Brain microvascular endothelial cell (primary cell): ENCODE measurements at regions not wholly inside any gene's neighbourhood (a gene's known extent, or its start where the extent isn't known, plus 50 kb on each side); places are given as distances from the start of the nearest gene placed in this dataset.

ENCODE experiments used
- DNase-seq: peaks from one replicate; pipeline ENCODE4 v3.0.0-alpha.2; 2020
- H3K27ac ChIP-seq: fragments of 250-450 bp; sonication (Bioruptor Pico); 2 replicates; pipeline ENCODE4 v1.5.1; 2020; ENCODE audit warnings: mild to moderate bottlenecking, moderate library complexity
- H3K27me3 ChIP-seq: fragments of 250-450 bp; sonication (Bioruptor Pico); replicated peaks from 2 replicates; pipeline ENCODE4 v1.5.1; 2020; ENCODE audit warnings: mild to moderate bottlenecking
- H3K36me3 ChIP-seq: fragments of 250-450 bp; sonication (Bioruptor Pico); replicated peaks from 2 replicates; pipeline ENCODE4 v1.5.1; 2020; ENCODE audit warnings: mild to moderate bottlenecking
- H3K4me3 ChIP-seq: 2 replicates; pipeline ENCODE4 v1.5.1; 2011; ENCODE audit warnings: low read depth, mild to moderate bottlenecking, control low read depth, low read length, moderate library complexity
- in situ Hi-C: cut with HindIII; loops from 2 replicates; pipeline ENCODE4 v1.10.0; 2017; ENCODE audit warnings: low sequenced_read_pairs, low pct_ligation_motif_present
- TF ChIP-seq, protein P1 (sequence below): IDR thresholded peaks from 2 replicates; pipeline ENCODE4 v1.5.1; 2011; ENCODE audit warnings: low read depth, mild to moderate bottlenecking, moderate library complexity, low read length, control low read depth, inconsistent platforms; ENCODE audit errors: missing control alignments

DNA sequence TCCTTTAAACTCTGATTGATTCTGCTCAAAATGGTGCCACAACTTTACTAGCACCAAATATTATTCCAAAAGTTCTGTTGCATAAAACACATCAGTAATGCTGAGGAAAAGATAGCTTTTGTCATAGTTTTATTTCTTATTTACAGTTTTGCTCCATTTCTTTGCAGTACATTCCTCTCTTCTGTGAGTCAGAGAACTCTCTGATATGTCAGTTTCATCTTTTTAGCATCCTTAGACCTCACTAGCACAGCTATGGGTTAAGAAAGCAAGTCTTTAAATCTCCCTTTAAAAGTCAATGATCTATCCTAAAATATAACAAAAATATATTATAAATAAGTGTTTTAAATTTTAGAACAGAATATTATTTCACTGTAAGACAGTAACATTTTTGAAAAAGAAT lies 356.6 kb upstream of the SNX7 start:
- H3K27me3 ChIP-seq, result no peaks in the 10 kb centered on the region
- no peaks in the 10 kb centered on the region for H3K36me3 ChIP-seq
- in situ Hi-C loops, result no loop called here
- no peak overlapping the region for H3K4me3 ChIP-seq
- no peak for DNase-seq
- no peak overlapping the region for H3K27ac ChIP-seq
- TF ChIP-seq, protein P1, sequence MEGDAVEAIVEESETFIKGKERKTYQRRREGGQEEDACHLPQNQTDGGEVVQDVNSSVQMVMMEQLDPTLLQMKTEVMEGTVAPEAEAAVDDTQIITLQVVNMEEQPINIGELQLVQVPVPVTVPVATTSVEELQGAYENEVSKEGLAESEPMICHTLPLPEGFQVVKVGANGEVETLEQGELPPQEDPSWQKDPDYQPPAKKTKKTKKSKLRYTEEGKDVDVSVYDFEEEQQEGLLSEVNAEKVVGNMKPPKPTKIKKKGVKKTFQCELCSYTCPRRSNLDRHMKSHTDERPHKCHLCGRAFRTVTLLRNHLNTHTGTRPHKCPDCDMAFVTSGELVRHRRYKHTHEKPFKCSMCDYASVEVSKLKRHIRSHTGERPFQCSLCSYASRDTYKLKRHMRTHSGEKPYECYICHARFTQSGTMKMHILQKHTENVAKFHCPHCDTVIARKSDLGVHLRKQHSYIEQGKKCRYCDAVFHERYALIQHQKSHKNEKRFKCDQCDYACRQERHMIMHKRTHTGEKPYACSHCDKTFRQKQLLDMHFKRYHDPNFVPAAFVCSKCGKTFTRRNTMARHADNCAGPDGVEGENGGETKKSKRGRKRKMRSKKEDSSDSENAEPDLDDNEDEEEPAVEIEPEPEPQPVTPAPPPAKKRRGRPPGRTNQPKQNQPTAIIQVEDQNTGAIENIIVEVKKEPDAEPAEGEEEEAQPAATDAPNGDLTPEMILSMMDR, result no peak

DNA sequence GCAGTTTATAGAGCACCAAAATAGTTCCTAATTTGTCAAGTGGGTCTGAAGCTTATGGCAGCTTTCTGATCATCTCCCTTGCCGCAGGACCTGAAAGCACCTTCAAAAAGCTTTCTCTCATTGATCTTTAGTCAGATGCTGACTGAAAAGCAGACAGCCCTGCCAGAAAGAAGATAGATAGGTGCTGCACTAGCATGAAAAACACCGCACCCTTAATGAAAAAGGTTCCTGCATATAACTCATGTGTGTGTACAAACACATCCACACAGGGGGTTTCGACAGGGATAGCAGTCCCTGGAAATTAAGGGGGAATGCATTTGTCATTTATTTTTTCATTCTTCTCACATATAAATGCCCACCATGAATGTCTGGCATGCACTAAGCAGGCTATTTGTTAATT lies 361.7 kb upstream of the SNX7 start:
- in situ Hi-C loops, result no loop called here
- Histone ChIP-seq H3K4me3 (no peak overlapping the region), H3K27ac (no peak overlapping the region), H3K36me3 (no peaks in the 10 kb centered on the region), H3K27me3 (no peaks in the 10 kb centered on the region)
- TF ChIP-seq, protein P1, result no peak
- no peak for DNase-seq

DNA sequence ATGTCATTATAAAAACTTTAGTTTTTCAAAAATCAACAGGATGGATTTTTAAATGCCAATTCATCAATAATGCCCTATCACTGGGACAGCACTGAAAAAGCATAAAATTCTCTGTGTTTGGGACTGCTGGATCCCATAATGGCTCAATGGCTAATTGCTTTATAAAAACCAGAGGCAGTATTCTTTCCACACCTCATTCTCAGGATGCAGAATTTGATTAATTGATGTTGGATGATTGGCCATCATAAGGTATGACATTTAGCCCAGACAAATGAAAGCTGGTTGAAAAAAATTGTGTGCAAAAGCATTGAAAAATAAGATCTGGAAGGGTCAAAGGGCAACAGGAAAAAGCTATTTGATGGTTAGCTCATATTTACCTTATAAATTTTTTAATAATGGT lies 362.2 kb upstream of the SNX7 start:
- in situ Hi-C loops, result no loop called here
- Histone ChIP-seq H3K27ac (no peak overlapping the region), H3K36me3 (no peaks in the 10 kb centered on the region), H3K4me3 (no peak overlapping the region), H3K27me3 (no peaks in the 10 kb centered on the region)
- TF ChIP-seq, protein P1, result no peak
- DNase-seq, result no peak

DNA sequence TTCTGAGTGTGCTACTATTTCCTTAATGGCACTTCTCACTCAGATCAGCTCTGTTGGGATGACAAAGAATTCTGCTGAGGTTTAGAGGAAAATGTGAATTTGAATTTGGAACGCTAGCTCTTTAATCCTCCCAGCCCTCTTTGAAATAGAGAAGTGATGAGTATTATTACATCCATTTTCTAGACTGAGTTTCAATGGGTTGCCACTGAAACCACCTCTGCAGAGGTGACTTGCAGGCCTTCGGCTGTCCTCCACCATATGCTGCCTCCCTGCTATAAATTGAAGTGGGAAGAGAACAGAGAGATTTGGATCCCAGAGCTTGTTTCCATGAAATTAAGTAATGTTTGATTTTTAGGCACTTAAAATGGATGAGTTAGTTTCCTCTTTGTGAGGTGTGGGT lies 363.2 kb upstream of the SNX7 start:
- DNase-seq, result no peak
- in situ Hi-C loops, result no loop called here
- Histone ChIP-seq H3K27ac (no peak overlapping the region), H3K4me3 (no peak overlapping the region), H3K27me3 (no peaks in the 10 kb centered on the region), H3K36me3 (no peaks in the 10 kb centered on the region)
- TF ChIP-seq, protein P1, result no peak

DNA sequence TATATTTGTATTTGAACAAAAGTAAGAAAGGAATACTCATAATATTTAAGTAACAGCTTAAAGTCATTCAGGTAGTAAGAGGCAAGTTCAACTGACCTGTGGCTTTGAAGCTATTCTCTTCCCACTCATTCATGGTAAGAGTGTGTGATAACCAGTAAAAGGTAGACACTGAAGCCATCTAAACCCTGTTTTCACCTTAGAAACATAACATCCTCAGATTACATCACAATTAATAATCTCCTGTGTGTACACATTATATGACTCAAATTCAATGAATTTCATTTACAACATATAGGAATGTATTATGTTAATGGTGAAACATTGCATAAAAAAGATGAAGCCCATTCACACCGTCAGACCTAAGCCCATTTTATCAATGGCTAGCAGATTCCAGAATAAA lies 364.8 kb upstream of the SNX7 start:
- TF ChIP-seq, protein P1, result no peak
- Histone ChIP-seq H3K27me3 (no peaks in the 10 kb centered on the region), H3K36me3 (no peaks in the 10 kb centered on the region), H3K4me3 (no peak overlapping the region), H3K27ac (no peak overlapping the region)
- no peak for DNase-seq
- in situ Hi-C loops, result no loop called here

DNA sequence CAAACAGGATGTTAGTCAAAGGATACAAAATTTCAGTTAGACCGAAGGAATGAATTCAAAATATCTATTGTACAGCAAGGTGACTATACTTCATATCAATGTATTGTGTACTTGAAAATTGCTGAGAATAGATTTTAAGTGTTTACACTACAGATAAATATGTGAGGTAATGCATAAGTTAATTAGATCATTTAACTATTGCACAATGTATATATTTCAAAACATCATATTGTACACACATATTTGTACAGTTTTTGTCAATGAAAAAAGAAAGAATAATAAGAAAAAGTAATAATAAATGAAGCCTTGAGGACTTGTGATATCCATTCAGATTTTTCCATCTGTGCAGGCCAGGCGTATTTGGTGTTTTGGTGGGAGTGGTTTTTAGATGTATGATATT lies 367.4 kb upstream of the SNX7 start:
- Histone ChIP-seq H3K36me3 (no peaks in the 10 kb centered on the region), H3K27ac (no peak overlapping the region), H3K4me3 (no peak overlapping the region), H3K27me3 (no peaks in the 10 kb centered on the region)
- no peak for DNase-seq
- TF ChIP-seq, protein P1, result no peak
- in situ Hi-C loops, result no loop called here
